B cell (primary cell): ENCODE measurements at regions not wholly inside any gene's neighbourhood (a gene's known extent, or its start where the extent isn't known, plus 50 kb on each side); places are given as distances from the start of the nearest gene placed in this dataset.

Experiments used
- ATAC-seq: fragments of 200-7000 bp; cut with Tn5 transposase; one replicate; pipeline ENCODE4 v1.10.0; 2021; ENCODE audit warnings: low read depth, mild to moderate bottlenecking, moderate number of reproducible peaks, moderate library complexity
- CTCF ChIA-PET: fragments of 350-600 bp; sonication (Branson Sonifier 250); formaldehyde crosslinking; loops from one replicate; lab custom pipeline; 2021; ENCODE audit warnings: antibody characterized with exemption, inconsistent platforms; lab: Charles Lee
- POLR2A ChIA-PET: fragments of 350-600 bp; sonication (Branson Sonifier 250); formaldehyde crosslinking; loops from one replicate; lab custom pipeline; 2021; ENCODE audit warnings: antibody characterized with exemption; lab: Charles Lee
- DNase-seq: peaks from one replicate; pipeline ENCODE4 v3.0.0; 2013
- H2AFZ ChIP-seq: 2 replicates; pipeline ENCODE4 v1.6.1; 2012; ENCODE audit warnings: mild to moderate bottlenecking, low read depth, low read length; ENCODE audit not compliant: insufficient read depth, poor library complexity, severe bottlenecking
- H3K27ac ChIP-seq, 2 donors: 1 replicate in 1 of 2; 2 replicates in 1 of 2; pipeline ENCODE4 v1.5.1; 2012 to 2013; ENCODE audit warnings: low read length in 2 of 2, mild to moderate bottlenecking in 2 of 2, moderate library complexity in 1 of 2
- H3K27me3 ChIP-seq, 4 experiments: fragments of 200-600 bp in 1 of 4; sonication (generic) in 1 of 4; replicated peaks in 1 of 4; 1 replicate in 2 of 4; 2 replicates in 2 of 4; pipeline versions ENCODE4 v1.6.1 to v1.7.0; 2013 to 2016; ENCODE audit warnings: low read length in 3 of 4, mild to moderate bottlenecking in 2 of 4, mixed read lengths in 1 of 4, moderate library complexity in 1 of 4; ENCODE audit not compliant: insufficient read depth in 4 of 4, control insufficient read depth in 3 of 4; ENCODE audit errors: control extremely low read depth in 1 of 4
- H3K36me3 ChIP-seq, 2 experiments: replicated peaks in 1 of 2; 1 replicate in 1 of 2; 2 replicates in 1 of 2; pipeline versions ENCODE4 v1.6.1 to v1.7.1; 2013; ENCODE audit warnings: low read length in 1 of 2; ENCODE audit not compliant: insufficient read depth in 2 of 2, control insufficient read depth in 1 of 2; ENCODE audit errors: control extremely low read depth in 1 of 2, extremely low read depth in 1 of 2
- H3K4me1 ChIP-seq, 2 donors: fragments of 200-600 bp in 1 of 2; sonication (generic) in 1 of 2; 1 replicate in 1 of 2; 2 replicates in 1 of 2; pipeline versions ENCODE4 v1.5.1 to v1.6.1; 2013 to 2017; ENCODE audit warnings: low read length in 2 of 2; ENCODE audit not compliant: control insufficient read depth in 2 of 2, insufficient read depth in 2 of 2
- H3K4me2 ChIP-seq: replicated peaks from 2 replicates; pipeline ENCODE3; 2012; ENCODE audit warnings: mild to moderate bottlenecking, low read depth, low read length; ENCODE audit not compliant: poor library complexity, severe bottlenecking
- H3K4me3 ChIP-seq, 5 experiments: fragments of 200-600 bp in 1 of 5; sonication (generic) in 1 of 5; 1 replicate in 3 of 5; 2 replicates in 2 of 5; pipeline versions ENCODE4 v1.5.1 to v1.7.0; 2011 to 2016; ENCODE audit warnings: low read length in 4 of 5, mild to moderate bottlenecking in 4 of 5, low read depth in 2 of 5, control low read depth in 1 of 5, moderate library complexity in 1 of 5; ENCODE audit not compliant: insufficient read depth in 1 of 5; ENCODE audit errors: control extremely low read depth in 1 of 5, extremely low read depth in 1 of 5
- H3K79me2 ChIP-seq: fragments of 200-600 bp; sonication (generic); one replicate; pipeline ENCODE4 v1.6.0; 2016; ENCODE audit warnings: low read length; ENCODE audit not compliant: control insufficient read depth, insufficient read depth
- H3K9ac ChIP-seq: fragments of 200-600 bp; sonication (generic); 2 replicates; pipeline ENCODE4 v1.6.1; 2017; ENCODE audit warnings: mild to moderate bottlenecking, low read length, moderate library complexity
- H3K9me3 ChIP-seq, 3 donors: one replicate each; pipeline versions ENCODE4 v1.6.1 to v1.7.1; 2013; ENCODE audit warnings: low read length in 2 of 3; ENCODE audit not compliant: control insufficient read depth in 2 of 3, insufficient read depth in 1 of 3; ENCODE audit errors: control extremely low read depth in 1 of 3
- H4K20me1 ChIP-seq: 2 replicates; pipeline ENCODE4 v1.6.0; 2012; ENCODE audit warnings: mild to moderate bottlenecking, low read length; ENCODE audit not compliant: insufficient read depth, control insufficient read depth, poor library complexity, severe bottlenecking
- H3K27ac Mint-ChIP-seq: one replicate; pipeline ENCODE4 v1.8.0; 2021; ENCODE audit warnings: mixed read lengths
- H3K27me3 Mint-ChIP-seq: one replicate; pipeline ENCODE4 v1.8.0; 2021; ENCODE audit warnings: mixed read lengths
- H3K4me1 Mint-ChIP-seq: one replicate; pipeline ENCODE4 v1.8.0; 2021; ENCODE audit warnings: mixed read lengths
- H3K4me3 Mint-ChIP-seq: one replicate; pipeline ENCODE4 v1.8.0; 2021; ENCODE audit warnings: mixed read lengths
- H3K9me3 Mint-ChIP-seq: one replicate; pipeline ENCODE4 v1.8.0; 2022; ENCODE audit warnings: mixed read lengths; ENCODE audit not compliant: insufficient read depth
- CTCF ChIP-seq: fragments of 200-600 bp; IDR thresholded peaks from one replicate; pipeline ENCODE4 v1.8.0; 2022; ENCODE audit warnings: antibody characterized with exemption, mild to moderate bottlenecking
- EZH2 ChIP-seq: IDR thresholded peaks from 2 replicates; pipeline ENCODE4 v1.6.1; 2012; ENCODE audit warnings: borderline replicate concordance, low read depth, mild to moderate bottlenecking, moderate library complexity, low read length; ENCODE audit not compliant: insufficient read depth, poor library complexity, severe bottlenecking
- WGBS: methylation state at CpG from one replicate; pipeline ENCODE4 v1.1.5; 2013; ENCODE audit warnings: missing lambda C conversion rate; ENCODE audit not compliant: insufficient coverage; 5-methylcytosine and 5-hydroxymethylcytosine counted together
- intact Hi-C: fragments of 100-400 bp; cut with micrococcal nuclease; formaldehyde crosslinking; loops from one replicate; pipeline ENCODE4 v1.10.0; 2022

- Histone ChIP-seq H3K9ac (no peak overlapping the region), H3K9me3 (peaks cover 0 to 6% (median 0%) of the 10 kb centered on the region in 3 donors), H3K27me3 (no peaks in the 10 kb centered on the region), H4K20me1 (no peaks in the 10 kb centered on the region), H2AFZ (no peak overlapping the region), H3K4me2 (no peak overlapping the region), H3K79me2 (no peaks in the 10 kb centered on the region), H3K4me3 (no peak overlapping the region), H3K4me1 (no peaks in the 10 kb centered on the region), H3K36me3 (no peaks in the 10 kb centered on the region), H3K27ac (no peak overlapping the region)
- Mint-ChIP-seq H3K4me1 (no peaks in the 10 kb centered on the region), H3K9me3 (no peaks in the 10 kb centered on the region), H3K27me3 (no peaks in the 10 kb centered on the region), H3K4me3 (no peak overlapping the region), H3K27ac (no peak overlapping the region)
- no peak for DNase-seq
- ChIA-PET POLR2A (no interaction called here), CTCF (no interaction called here)
- no peak for TF ChIP-seq EZH2
- TF ChIP-seq CTCF: no peak
- intact Hi-C loops: no loop called here
- no peak for ATAC-seq
- WGBS: no CpG with 5 or more reads among the region's 1 CpG
Observed at GRCh38 chr13:66001140-66001539, 1229.0 kb downstream of the PCDH9 start.

GRCh38 chr13:65999411-65999810, 1230.7 kb downstream of the PCDH9 start:
- WGBS: no CpG with 5 or more reads among the region's 1 CpG
- no peaks in the 10 kb centered on the region for H3K27me3 ChIP-seq
- no peak overlapping the region for H2AFZ ChIP-seq
- intact Hi-C loops: no loop called here
- no peaks in the 10 kb centered on the region for H3K9me3 Mint-ChIP-seq
- H3K27me3 Mint-ChIP-seq: no peaks in the 10 kb centered on the region
- H3K79me2 ChIP-seq: no peaks in the 10 kb centered on the region
- TF ChIP-seq EZH2 (no peak), CTCF (no peak)
- no peaks in the 10 kb centered on the region for H3K4me1 ChIP-seq
- no peak overlapping the region for H3K4me2 ChIP-seq
- no peaks in the 10 kb centered on the region for H4K20me1 ChIP-seq
- H3K9ac ChIP-seq: no peak overlapping the region
- peaks cover 0 to 6% (median 0%) of the 10 kb centered on the region in 3 donors for H3K9me3 ChIP-seq
- ChIA-PET CTCF (no interaction called here), POLR2A (no interaction called here)
- no peak overlapping the region for H3K27ac Mint-ChIP-seq
- ATAC-seq (no peak), DNase-seq (no peak)
- H3K36me3 ChIP-seq: no peaks in the 10 kb centered on the region
- no peak overlapping the region for H3K27ac ChIP-seq
- H3K4me3 ChIP-seq: no peak overlapping the region
- H3K4me3 Mint-ChIP-seq: no peak overlapping the region
- no peaks in the 10 kb centered on the region for H3K4me1 Mint-ChIP-seq
